K562 (cell line): ENCODE measurements at regions not wholly inside any gene's neighbourhood (a gene's known extent, or its start where the extent isn't known, plus 50 kb on each side); places are given as distances from the start of the nearest gene placed in this dataset.

Source experiments
- ATAC-seq: fragments of 200-7000 bp; cut with Tn5 transposase; 3 replicates; pipeline ENCODE4 v1.9.1; 2020; ENCODE audit warnings: moderate library complexity
- BruUV-seq: library from RNA; stranded (reverse); fragments of 400-500 nt; replicated peaks from 2 replicates; lab custom pipeline; 2021; lab: Mats Ljungman, UMichigan
- CTCF ChIA-PET: fragments of 300-600 bp; formaldehyde crosslinking; extraction: SDS; loops from one replicate; lab custom pipeline; 2021; ENCODE audit warnings: low intra/inter-chr PET ratio; lab: Yijun Ruan, JAX
- POLR2A ChIA-PET: fragments of 300-600, 350-650 bp; sonication (Branson Sonifier 250); formaldehyde crosslinking; extraction: SDS; loops from one replicate; lab custom pipeline; 2021; ENCODE audit warnings: antibody characterized with exemption, inconsistent platforms; lab: Yijun Ruan, JAX
- DNase-seq, 4 experiments: peaks; one replicate each; pipeline versions ENCODE4 v3.0.0 to v3.0.0-alpha.2; 2011 to 2018; ENCODE audit warnings: low spot score in 3 of 4, mixed read lengths in 3 of 4; ENCODE audit errors: extremely low read depth in 1 of 4
- FAIRE-seq: peaks from 2 replicates; lab custom pipeline; 2011; peaks lifted over from hg19 to GRCh38; lab: Jason Lieb, UNC
- H2AFZ ChIP-seq: 2 replicates; pipeline ENCODE4 v1.6.0; 2011; ENCODE audit warnings: low read depth, low read length, control low read depth, inconsistent platforms
- H3K27ac ChIP-seq: fragments of 200-600 bp; 3 replicates; pipeline ENCODE4 v1.8.0; 2011; ENCODE audit warnings: low read depth, mild to moderate bottlenecking, control low read depth, inconsistent platforms, low read length, moderate library complexity, mixed read lengths; ENCODE audit errors: extremely low read depth
- H3K27me3 ChIP-seq, 2 experiments: fragments of 300-600 bp in 1 of 2; 2 replicates in 1 of 2; 3 replicates in 1 of 2; pipeline versions ENCODE4 v1.6.0 to v1.8.0; 2011; ENCODE audit warnings: inconsistent platforms in 2 of 2, low read length in 2 of 2, mild to moderate bottlenecking in 1 of 2, mixed read lengths in 1 of 2, moderate library complexity in 1 of 2; ENCODE audit not compliant: control insufficient read depth in 2 of 2, insufficient read depth in 2 of 2
- H3K36me3 ChIP-seq: fragments of 300-600 bp; 3 replicates; pipeline ENCODE4 v1.8.0; 2011; ENCODE audit warnings: mild to moderate bottlenecking, low read length, inconsistent platforms; ENCODE audit not compliant: control insufficient read depth, insufficient read depth
- H3K4me1 ChIP-seq, 2 experiments: fragments of 200-600 bp in 1 of 2; replicated peaks in 1 of 2; 2 replicates in 1 of 2; 3 replicates in 1 of 2; pipeline versions ENCODE4 v1.5.1 to v1.8.0; 2011; ENCODE audit warnings: inconsistent platforms in 2 of 2, low read length in 2 of 2, mild to moderate bottlenecking in 1 of 2, mixed read lengths in 1 of 2, moderate library complexity in 1 of 2; ENCODE audit not compliant: control insufficient read depth in 2 of 2, insufficient read depth in 2 of 2
- H3K4me2 ChIP-seq: 2 replicates; pipeline ENCODE4 v1.6.1; 2011; ENCODE audit warnings: low read length, control low read depth, inconsistent platforms, mixed read lengths; ENCODE audit not compliant: insufficient read depth
- H3K4me3 ChIP-seq: fragments of 200-600 bp; sonication (generic), shearing (Covaris generic); 2 replicates; pipeline ENCODE4 v1.5.1; 2016; ENCODE audit warnings: control low read depth, inconsistent platforms
- H3K79me2 ChIP-seq: fragments of 200-600 bp; 3 replicates; pipeline ENCODE4 v1.8.0; 2011; ENCODE audit warnings: low read length, inconsistent platforms; ENCODE audit not compliant: control insufficient read depth, insufficient read depth
- H3K9ac ChIP-seq, 2 experiments: 2 replicates each; pipeline versions ENCODE4 v1.6.0 to v1.6.1; 2011; ENCODE audit warnings: low read depth in 2 of 2, low read length in 2 of 2, control low read depth in 1 of 2, inconsistent platforms in 1 of 2, mild to moderate bottlenecking in 1 of 2, mixed read lengths in 1 of 2; ENCODE audit not compliant: insufficient read depth in 1 of 2
- H3K9me1 ChIP-seq: one replicate; pipeline ENCODE4 v1.6.0; 2011; ENCODE audit warnings: inconsistent platforms, mild to moderate bottlenecking, low read length, moderate library complexity; ENCODE audit not compliant: control insufficient read depth, insufficient read depth
- H3K9me3 ChIP-seq: replicated peaks from 2 replicates; pipeline ENCODE4 v1.5.1; 2011; ENCODE audit warnings: low read depth, low read length, inconsistent platforms; ENCODE audit not compliant: control insufficient read depth, insufficient read depth
- H4K20me1 ChIP-seq: replicated peaks from 2 replicates; pipeline ENCODE4 v1.6.1; 2011; ENCODE audit warnings: low read length, inconsistent platforms, mixed read lengths; ENCODE audit not compliant: control insufficient read depth, insufficient read depth
- GABPB1 ChIP-seq: sonication (generic); formaldehyde crosslinking; IDR thresholded peaks from 2 replicates; pipeline ENCODE4 v1.8.0; 2022; ENCODE audit warnings: mild to moderate bottlenecking, missing genetic modification reagents
- LARP7 ChIP-seq: fragments of 450-650 bp; IDR thresholded peaks from 2 replicates; pipeline ENCODE4 v1.6.1; 2016
- NEUROD1 ChIP-seq: fragments of 150-350 bp; IDR thresholded peaks from 2 replicates; pipeline ENCODE4 v1.6.1; 2014; ENCODE audit warnings: borderline replicate concordance, low read length, low read depth; ENCODE audit not compliant: partially characterized antibody
- RAD51 ChIP-seq: fragments of 450-650 bp; IDR thresholded peaks from 2 replicates; pipeline ENCODE4 v1.7.1; 2016; ENCODE audit warnings: low read depth, mild to moderate bottlenecking, borderline replicate concordance
- THRB ChIP-seq: fragments of 450-650 bp; formaldehyde crosslinking; conservative IDR thresholded peaks from 2 replicates; pipeline ENCODE4 v1.4.0; 2022; ENCODE audit warnings: mild to moderate bottlenecking, missing genetic modification characterization
- ZBTB49 ChIP-seq: sonication (generic); formaldehyde crosslinking; IDR thresholded peaks from 2 replicates; pipeline ENCODE4 v1.8.0; 2022; ENCODE audit warnings: missing genetic modification reagents, mild to moderate bottlenecking, borderline replicate concordance
- WGBS: fragments of 100-300 bp; shearing (Covaris generic); methylation state at CpG from one replicate; pipeline ENCODE4 v1.1.6; 2016; ENCODE audit warnings: low coverage, mixed read lengths; ENCODE audit not compliant: insufficient coverage; ENCODE audit errors: missing lambda C conversion rate; 5-methylcytosine and 5-hydroxymethylcytosine counted together
- in situ Hi-C: fragments of 300-500 bp; cut with MboI; formaldehyde crosslinking; loops from 4 replicates; pipeline ENCODE4 v1.15.0; 2018; ENCODE audit warnings: inconsistent platforms, mixed read lengths
- intact Hi-C: fragments of 100-400 bp; cut with micrococcal nuclease; formaldehyde crosslinking; loops from 2 replicates; pipeline ENCODE4 v1.14.2; 2022
- TF ChIP-seq, protein P1 (sequence below): sonication (generic); formaldehyde crosslinking; IDR thresholded peaks from 2 replicates; pipeline ENCODE4 v1.5.0; 2020; ENCODE audit warnings: missing genetic modification reagents

DNA sequence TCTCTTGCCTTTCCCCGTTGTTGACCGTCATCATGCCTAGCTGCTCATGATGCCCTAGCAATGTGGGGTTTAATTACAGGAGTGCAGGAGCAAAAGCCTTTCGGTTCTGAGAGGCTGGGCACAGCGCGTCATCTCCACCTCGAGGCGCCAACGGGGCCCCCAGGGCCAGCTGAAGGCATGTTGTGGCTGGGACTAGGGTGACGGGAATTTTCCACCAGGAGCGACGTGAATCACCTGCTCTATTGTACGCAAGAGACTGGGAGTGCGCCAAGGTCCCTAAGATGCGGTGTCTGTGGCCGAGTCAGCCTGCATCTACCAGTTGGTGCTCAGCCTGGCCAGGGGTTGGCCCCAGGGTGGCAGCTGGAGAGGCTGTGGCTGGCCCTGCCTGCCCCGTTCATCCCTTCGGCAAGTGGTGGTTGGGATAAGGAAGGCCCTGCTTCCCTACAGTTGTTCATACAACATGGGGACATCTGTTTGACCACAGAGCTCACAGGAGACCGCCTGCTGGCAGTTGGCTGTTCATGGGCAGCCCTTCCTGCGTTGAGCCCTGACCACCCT lies 1175.6 kb downstream of the BRD1 start:
- H3K36me3 ChIP-seq: no peaks in the 10 kb centered on the region
- H3K79me2 ChIP-seq: no peaks in the 10 kb centered on the region
- H3K4me3 ChIP-seq: no peak overlapping the region
- no peaks in the 10 kb centered on the region; a peak in 1 of 5 replicates for H3K27me3 ChIP-seq
- POLR2A ChIA-PET: no interaction called here
- no peak overlapping the region for H3K27ac ChIP-seq
- 3% methylated on average over 12 of the region's 19 CpGs for WGBS
- no peak overlapping the region for H3K4me2 ChIP-seq
- H3K4me1 ChIP-seq: no peaks in the 10 kb centered on the region
- CTCF ChIA-PET: no interaction called here
- intact Hi-C loops (no loop called here), in situ Hi-C loops (no loop called here)
- no peak overlapping the region for H3K9ac ChIP-seq
- DNase-seq (no peak), FAIRE-seq (no peak), ATAC-seq (no peak)
- H3K9me1 ChIP-seq: no peaks in the 10 kb centered on the region
- TF ChIP-seq RAD51 (no peak), NEUROD1 (no peak), LARP7 (no peak), ZBTB49 (CRISPR knock-in tag) (no peak), GABPB1 (CRISPR knock-in tag) (no peak), THRB (CRISPR knock-in tag) (no peak)
- TF ChIP-seq, protein P1, sequence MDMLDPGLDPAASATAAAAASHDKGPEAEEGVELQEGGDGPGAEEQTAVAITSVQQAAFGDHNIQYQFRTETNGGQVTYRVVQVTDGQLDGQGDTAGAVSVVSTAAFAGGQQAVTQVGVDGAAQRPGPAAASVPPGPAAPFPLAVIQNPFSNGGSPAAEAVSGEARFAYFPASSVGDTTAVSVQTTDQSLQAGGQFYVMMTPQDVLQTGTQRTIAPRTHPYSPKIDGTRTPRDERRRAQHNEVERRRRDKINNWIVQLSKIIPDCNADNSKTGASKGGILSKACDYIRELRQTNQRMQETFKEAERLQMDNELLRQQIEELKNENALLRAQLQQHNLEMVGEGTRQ (CRISPR knock-in tag): no peak
- TF ChIP-seq, all 486 proteins: peak for 0
- no peaks in the 10 kb centered on the region; the same call in 1 of the 2 replicates for H4K20me1 ChIP-seq
- H3K9me3 ChIP-seq: no peaks in the 10 kb centered on the region
- H2AFZ ChIP-seq: no peak overlapping the region
- BruUV-seq: no TSS peak
